ENCODE measurements at regions not wholly inside any gene's neighbourhood (a gene's known extent, or its start where the extent isn't known, plus 50 kb on each side); places are given as distances from the start of the nearest gene placed in this dataset.
A peak's percentile ranks its signal among the peaks of the same experiment; 100 is the strongest.

DNA sequence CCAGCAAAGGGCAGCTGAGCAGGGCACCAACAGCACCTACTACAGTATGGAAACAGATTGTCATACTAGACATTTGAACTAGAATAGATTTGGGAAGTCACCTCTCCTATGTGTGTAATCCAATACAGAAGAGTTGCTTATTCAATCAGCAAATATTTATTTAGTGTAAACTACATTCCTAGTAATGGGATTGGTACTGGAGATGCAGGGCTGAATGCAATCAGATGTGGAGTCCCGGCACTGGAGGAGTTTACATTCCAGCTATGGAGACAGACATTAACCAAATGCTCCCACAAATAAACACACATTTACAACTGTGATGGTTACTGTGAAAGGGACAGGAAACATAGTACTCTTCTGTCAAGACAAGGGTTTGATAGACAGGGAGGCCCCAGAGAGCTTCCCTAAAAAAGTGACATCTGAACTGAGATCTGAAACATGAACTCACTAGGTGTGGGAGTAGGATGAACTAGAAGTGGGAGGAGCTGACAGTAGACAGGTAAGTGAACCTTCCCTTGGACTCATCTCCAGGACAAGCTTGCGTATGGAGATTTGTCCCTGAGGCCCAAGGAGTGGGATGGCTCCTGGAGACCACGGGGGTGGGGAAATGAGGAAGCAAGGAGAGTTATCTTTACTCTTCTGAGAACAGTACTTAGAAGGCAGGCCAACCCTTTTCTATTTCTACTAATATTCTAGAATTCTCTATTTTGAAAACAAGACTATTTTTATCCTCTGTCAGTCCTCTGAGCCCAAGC lies 420.5 kb downstream of the MAFB start:
- Histone ChIP-seq H3K9me3 (ENCODE audit: insufficient read depth in 2 of 2, low read depth in 1 of 2, low read length in 1 of 2) (no peaks in the 10 kb centered on the region), H3K14ac (ENCODE audit: insufficient read length) (no peak overlapping the region), H3K56ac (replicated peaks; ENCODE audit: insufficient read length, low read depth, low read length) (peak overlapping the region; percentile 52), H3K4me1 (replicated peaks in 1 of 4; ENCODE audit: control insufficient read depth in 3 of 4, insufficient read depth in 4 of 4, low read length in 3 of 4) (peaks cover 6 to 18% (median 14%) of the 10 kb centered on the region in 4 experiments), H3K4me2 (ENCODE audit: insufficient read depth in 1 of 2, low read depth in 2 of 2, low read length in 2 of 2) (peak overlapping the region; percentile 65 to 78), H3K4me3 (ENCODE audit: extremely low read depth in 1 of 4, insufficient read depth in 2 of 4, low read depth in 3 of 4, low read length in 4 of 4) (peak overlapping the region; percentile 15 to 56 (median 24); a peak in 6 of 8 replicates), H4K5ac (ENCODE audit: insufficient read length, low read depth, low read length) (peak overlapping the region; percentile 32), H4K91ac (replicated peaks; ENCODE audit: insufficient read length, low read length) (peak overlapping the region; percentile 81), H3K79me2 (ENCODE audit: control insufficient read depth in 1 of 2, insufficient read depth in 2 of 2, low read length in 2 of 2) (peaks cover 0 to 50% of the 10 kb centered on the region in 2 experiments; a peak in 3 of 4 replicates), H2AFZ (ENCODE audit: low read length) (no peak overlapping the region), H2BK12ac (ENCODE audit: low read depth, low read length) (peak overlapping the region; percentile 86; the same call in 1 of the 2 replicates), H3K18ac (ENCODE audit: extremely low read depth, low read length) (peak overlapping the region; percentile 88), H2BK20ac (ENCODE audit: low read length) (peak overlapping the region; percentile 98), H3K9ac (replicated peaks in 1 of 4; ENCODE audit: extremely low read depth in 1 of 4, low read depth in 3 of 4, low read length in 3 of 4) (no peak overlapping the region), H3K4ac (replicated peaks; ENCODE audit: insufficient read length, low read depth, low read length) (peak overlapping the region; percentile 7), H3K79me1 (ENCODE audit: low read depth, low read length) (no peaks in the 10 kb centered on the region; the same call in 1 of the 2 replicates), H3K36me3 (ENCODE audit: control insufficient read depth in 2 of 4, insufficient read depth in 4 of 4, low read length in 3 of 4) (peaks cover 0 to 3% (median 0%) of the 10 kb centered on the region in 4 experiments; a peak in 2 of 8 replicates), H2BK120ac (replicated peaks; ENCODE audit: low read depth, low read length) (peak overlapping the region; percentile 82), H3K27ac (ENCODE audit: low read depth, low read length) (peak overlapping the region; percentile 11; the same call in 1 of the 2 replicates), H3K23ac (ENCODE audit: insufficient read length) (no peak overlapping the region), H2BK5ac (ENCODE audit: low read depth, low read length) (peak overlapping the region; percentile 97; the same call in 1 of the 2 replicates), H3K27me3 (replicated peaks in 1 of 4; ENCODE audit: control insufficient read depth in 3 of 4, extremely low read depth in 1 of 4, insufficient read depth in 3 of 4, low read length in 3 of 4) (no peaks in the 10 kb centered on the region), H4K20me1 (replicated peaks in 1 of 2; ENCODE audit: control insufficient read depth in 1 of 2, insufficient read depth in 2 of 2, low read length in 2 of 2) (no peaks in the 10 kb centered on the region), H2AK5ac (ENCODE audit: low read depth, low read length) (peak overlapping the region; percentile 75; the same call in 1 of the 2 replicates), H2BK15ac (ENCODE audit: low read length) (peak overlapping the region; percentile 16; the same call in 1 of the 2 replicates), H3K23me2 (ENCODE audit: low read depth, low read length) (peaks cover 3% of the 10 kb centered on the region; the same call in 1 of the 2 replicates), H4K8ac (ENCODE audit: extremely low read depth, insufficient read depth, low read length) (no peak overlapping the region)
- FAIRE-seq (peak; percentile 7), DNase-seq (ENCODE audit: low read depth in 1 of 2, low spot score in 2 of 2) (no peak)
- CTCF ChIA-PET (ENCODE audit: partially characterized antibody): interaction anchor here (0.6 to 2.7 kb wide), 13 partner anchors 8 to 839 kb away, joined by 3 to 12 read pairs (median 3); partner anchors contain the start of gene MAFB
- 32% methylated on average over 3 of the region's 3 CpGs; no CpG with 5 or more reads in 1 of the 2 experiments for WGBS, 2 experiments (ENCODE audit: extremely low coverage in 1 of 2, insufficient coverage in 1 of 2, insufficient read length in 1 of 2, insufficient replicate concordance in 2 of 2, low coverage in 1 of 2, low lambda C conversion rate in 2 of 2, missing lambda C conversion rate in 1 of 2)
- POLR2A ChIA-PET (ENCODE audit: partially characterized antibody): interaction anchor here (0.6 to 8.9 kb wide), 13 partner anchors 9 to 523 kb away, joined by 3 to 74 read pairs (median 3); no protein-coding TSS in a partner anchor
- TF ChIP-seq CEBPB (IDR thresholded peaks at IDR 0.05; ENCODE audit: low read depth, low read length): no peak
- no peak for TF ChIP-seq POLR2AphosphoS5 (IDR thresholded peaks at IDR 0.05; ENCODE audit: low read depth, low read length)
